SK-N-SH (cell line): ENCODE measurements at regions not wholly inside any gene's neighbourhood (a gene's known extent, or its start where the extent isn't known, plus 50 kb on each side); places are given as distances from the start of the nearest gene placed in this dataset.

Experiments
- GABPA ChIP-seq: IDR thresholded peaks from 2 replicates; pipeline ENCODE4 v1.4.0; 2012; ENCODE audit warnings: low read depth, mild to moderate bottlenecking
- JUND ChIP-seq: IDR thresholded peaks from 2 replicates; pipeline ENCODE4 v1.4.0; 2012
- MEF2A ChIP-seq: IDR thresholded peaks from 2 replicates; pipeline ENCODE4 v1.4.0; 2012; ENCODE audit warnings: low read depth, borderline replicate concordance
- POLR2AphosphoS5 ChIP-seq: IDR thresholded peaks from 2 replicates; pipeline ENCODE4 v1.6.1; 2012; ENCODE audit warnings: low read depth, low read length
- SMC3 ChIP-seq: IDR thresholded peaks from 2 replicates; pipeline ENCODE4 v1.6.1; 2012; ENCODE audit warnings: low read depth, low read length, improper control_type of control experiment
- TCF12 ChIP-seq: IDR thresholded peaks from 2 replicates; pipeline ENCODE4 v1.4.0; 2012
- TF ChIP-seq, protein P1 (sequence below): fragments of 200-600 bp; sonication (generic); IDR thresholded peaks from 2 replicates; pipeline ENCODE4 v1.6.1; 2017; ENCODE audit warnings: antibody characterized with exemption, mild to moderate bottlenecking, moderate library complexity

DNA sequence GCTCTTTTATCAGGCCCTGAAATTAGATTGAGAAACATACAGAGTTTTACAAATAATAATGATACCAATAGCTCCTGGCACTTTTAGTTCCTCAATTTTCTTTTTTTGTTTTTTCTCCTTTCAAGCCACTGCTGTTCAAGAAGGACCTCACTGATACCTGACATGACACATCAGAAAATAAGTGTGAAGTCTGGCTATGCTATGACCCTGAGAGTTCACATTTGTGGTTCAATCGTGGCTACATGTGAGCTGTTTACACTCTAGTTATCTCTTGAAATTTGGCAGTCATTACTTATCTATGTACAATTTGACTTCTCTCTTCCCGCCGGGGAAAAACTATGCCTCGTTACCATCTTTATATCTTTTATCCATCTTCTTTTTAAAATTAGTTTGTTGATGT is 686.5 kb downstream of the EPHA4 start:
- TF ChIP-seq, protein P1, sequence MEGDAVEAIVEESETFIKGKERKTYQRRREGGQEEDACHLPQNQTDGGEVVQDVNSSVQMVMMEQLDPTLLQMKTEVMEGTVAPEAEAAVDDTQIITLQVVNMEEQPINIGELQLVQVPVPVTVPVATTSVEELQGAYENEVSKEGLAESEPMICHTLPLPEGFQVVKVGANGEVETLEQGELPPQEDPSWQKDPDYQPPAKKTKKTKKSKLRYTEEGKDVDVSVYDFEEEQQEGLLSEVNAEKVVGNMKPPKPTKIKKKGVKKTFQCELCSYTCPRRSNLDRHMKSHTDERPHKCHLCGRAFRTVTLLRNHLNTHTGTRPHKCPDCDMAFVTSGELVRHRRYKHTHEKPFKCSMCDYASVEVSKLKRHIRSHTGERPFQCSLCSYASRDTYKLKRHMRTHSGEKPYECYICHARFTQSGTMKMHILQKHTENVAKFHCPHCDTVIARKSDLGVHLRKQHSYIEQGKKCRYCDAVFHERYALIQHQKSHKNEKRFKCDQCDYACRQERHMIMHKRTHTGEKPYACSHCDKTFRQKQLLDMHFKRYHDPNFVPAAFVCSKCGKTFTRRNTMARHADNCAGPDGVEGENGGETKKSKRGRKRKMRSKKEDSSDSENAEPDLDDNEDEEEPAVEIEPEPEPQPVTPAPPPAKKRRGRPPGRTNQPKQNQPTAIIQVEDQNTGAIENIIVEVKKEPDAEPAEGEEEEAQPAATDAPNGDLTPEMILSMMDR, result no peak
- TF ChIP-seq MEF2A (no peak), POLR2AphosphoS5 (no peak), JUND (no peak), TCF12 (no peak), GABPA (no peak), SMC3 (no peak)
